ENCODE measurements at regions not wholly inside any gene's neighbourhood (a gene's known extent, or its start where the extent isn't known, plus 50 kb on each side); places are given as distances from the start of the nearest gene placed in this dataset.
"Not testable (repeated sequence)": the region's sequence is repeated elsewhere in the genome, so short reads cannot be mapped to it uniquely, and the experiment has no call there.

DNA sequence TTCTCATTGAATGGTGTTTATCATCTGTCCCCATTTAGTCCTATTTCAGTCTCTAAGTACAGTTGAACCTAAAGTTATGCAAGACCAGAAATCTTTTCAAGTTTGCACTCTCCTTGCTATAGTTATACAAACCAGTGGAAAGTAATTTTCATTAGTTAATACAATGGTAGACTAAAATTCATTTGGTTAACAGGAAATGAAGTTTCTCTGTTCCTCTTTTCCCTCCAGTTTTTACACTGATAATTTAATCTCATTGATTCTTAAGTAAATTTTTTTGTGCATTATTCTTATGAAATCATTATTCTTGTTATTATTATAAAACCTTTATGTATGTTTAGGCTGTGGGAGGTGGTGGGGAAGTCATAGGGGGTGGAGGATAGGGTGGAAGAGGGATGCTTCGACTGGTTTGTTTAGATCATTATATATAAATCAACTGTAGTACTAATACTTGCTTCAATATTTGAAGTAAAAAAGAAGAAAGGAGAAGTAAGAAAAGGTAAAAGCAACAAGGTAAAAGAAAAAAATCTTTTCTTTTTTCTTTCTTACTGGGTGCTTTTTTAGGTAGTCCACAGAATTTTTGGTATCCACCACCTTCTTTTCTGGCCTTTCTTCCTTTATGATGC lies 104.1 kb downstream of the GPR85 start:
- DNase-seq (ENCODE audit: low read depth in 3 of 3), result no peak

DNA sequence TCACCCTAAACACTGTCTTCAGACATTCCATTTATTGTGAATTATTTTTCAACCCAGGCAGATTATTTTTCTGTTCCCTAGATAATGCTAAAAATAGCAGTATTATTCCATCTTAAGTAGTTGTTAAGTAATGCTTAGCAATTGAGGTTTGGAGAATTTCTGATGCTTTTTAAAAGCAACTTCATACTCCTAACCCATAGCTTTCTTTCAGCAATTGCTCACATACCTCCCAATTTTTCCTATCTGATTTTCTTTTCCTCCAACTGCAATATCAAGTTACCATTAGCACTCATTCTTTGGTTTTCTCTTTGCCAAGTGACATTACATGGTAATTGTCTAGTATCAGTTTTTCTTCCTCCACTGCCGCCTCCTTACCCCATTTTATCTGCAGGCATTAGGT lies 104.7 kb downstream of the GPR85 start:
- DNase-seq (ENCODE audit: low read depth in 3 of 3), result no peak

DNA sequence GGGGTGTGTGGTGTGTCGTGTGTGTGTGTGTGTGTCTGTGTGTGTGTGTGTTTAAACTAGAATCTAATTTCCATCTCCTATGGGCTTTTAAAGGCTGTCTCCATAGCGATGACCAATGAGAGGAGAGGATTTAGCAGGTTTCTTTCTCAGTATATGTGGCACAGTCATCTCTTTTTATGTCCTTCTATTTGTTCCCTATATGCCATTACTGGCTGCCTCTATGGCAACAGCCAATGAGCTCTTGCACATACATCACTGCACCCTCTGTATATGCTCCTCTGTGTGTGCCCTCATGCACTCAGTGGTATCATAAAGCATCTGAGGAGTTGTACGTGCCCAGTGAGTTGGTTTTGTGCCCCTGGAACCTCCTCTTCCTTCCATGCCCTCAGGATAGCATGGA lies 107.6 kb downstream of the GPR85 start:
- not testable (repeated sequence) for DNase-seq (ENCODE audit: low read depth in 3 of 3)

DNA sequence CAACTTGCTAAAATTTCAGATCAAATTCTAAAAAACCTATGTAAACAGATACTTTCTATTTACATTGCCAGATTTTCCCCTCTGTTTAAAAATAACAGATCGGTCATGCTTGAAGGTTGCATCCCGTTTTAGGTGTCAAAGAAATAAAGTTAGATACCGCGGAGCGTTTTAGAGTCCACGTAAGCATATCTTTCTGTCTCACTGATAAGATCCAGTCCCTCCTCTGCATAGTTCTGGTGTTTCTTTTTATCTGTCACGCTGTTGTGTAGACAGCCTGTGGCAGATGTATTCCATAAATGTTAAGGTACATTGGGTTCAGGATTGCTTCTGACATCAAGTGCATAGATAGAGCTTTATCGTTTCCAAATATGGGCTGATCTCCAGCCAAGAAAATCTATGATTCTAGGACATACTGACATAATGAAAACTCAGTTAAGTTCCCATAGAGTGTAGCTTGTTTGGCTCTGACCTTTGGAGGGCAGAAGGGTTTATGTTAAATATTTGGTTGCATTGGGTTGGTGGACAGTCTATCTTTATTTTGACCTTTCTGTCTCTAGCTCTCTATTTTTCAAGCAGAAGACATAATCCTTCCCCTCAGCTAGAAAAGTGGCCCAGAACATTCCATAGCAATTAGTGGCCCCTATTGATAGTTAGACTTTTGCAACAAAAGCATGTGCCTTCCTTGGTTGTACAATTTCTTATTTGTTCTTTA lies 109.2 kb downstream of the GPR85 start:
- not testable (repeated sequence) for DNase-seq (ENCODE audit: low read depth in 3 of 3)

DNA sequence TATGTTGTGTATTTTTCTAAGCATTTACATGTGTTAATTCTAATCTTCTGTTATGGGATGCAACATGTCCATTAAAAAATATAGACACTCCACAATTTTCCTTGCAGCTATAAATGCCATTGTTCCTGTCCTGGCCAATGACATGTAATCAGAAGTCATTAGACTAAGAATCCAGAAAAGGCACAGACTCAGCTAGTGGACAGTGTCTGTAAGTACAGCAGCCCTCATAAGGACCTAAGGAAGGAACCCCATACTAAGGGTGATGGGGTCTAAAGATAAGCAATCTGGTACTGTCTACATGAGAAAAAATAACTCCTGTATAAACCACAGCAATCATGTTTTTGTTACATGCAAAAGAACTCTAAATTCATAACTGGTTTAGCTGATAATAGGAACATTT lies 115.9 kb downstream of the GPR85 start:
- DNase-seq (ENCODE audit: low read depth in 3 of 3), result no peak

DNA sequence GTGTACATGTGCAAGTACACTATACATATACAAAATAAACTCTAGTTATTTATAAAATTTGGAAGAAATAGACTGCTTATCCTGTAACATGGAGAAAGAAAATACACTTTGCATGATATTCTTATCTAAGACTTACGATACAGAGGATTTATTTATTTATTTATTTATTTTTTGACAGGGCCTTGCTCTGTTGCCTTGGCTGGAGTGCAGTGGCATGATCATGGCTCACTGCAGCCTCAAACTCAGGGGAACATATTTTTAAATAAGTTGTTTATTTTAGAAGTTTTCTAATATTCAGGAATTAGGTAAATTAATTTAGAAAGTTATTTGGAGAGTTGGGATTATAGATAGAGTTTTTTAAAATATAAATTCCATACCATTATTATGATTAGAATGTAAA lies 116.7 kb downstream of the GPR85 start:
- DNase-seq (ENCODE audit: low read depth in 3 of 3), result no peak

DNA sequence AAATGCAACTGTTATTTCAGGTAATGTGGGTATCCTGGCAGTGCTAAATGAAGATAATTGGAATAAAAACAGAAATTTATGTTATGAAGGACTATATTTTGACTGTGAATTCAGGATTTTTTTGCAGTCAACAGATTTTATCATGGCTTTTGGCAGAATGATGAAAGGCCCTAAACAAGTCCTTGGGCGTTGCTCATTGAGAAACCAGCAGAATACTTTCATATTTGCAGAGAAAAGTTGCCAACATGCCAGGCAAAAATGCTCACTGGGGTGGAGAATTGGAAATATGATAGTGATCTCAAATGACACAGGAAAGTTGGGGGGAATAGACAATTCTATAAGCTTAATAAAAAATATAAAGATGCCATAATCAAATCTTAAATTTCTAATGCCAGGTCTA lies 121.1 kb downstream of the GPR85 start:
- DNase-seq (ENCODE audit: low read depth in 3 of 3), result no peak

DNA sequence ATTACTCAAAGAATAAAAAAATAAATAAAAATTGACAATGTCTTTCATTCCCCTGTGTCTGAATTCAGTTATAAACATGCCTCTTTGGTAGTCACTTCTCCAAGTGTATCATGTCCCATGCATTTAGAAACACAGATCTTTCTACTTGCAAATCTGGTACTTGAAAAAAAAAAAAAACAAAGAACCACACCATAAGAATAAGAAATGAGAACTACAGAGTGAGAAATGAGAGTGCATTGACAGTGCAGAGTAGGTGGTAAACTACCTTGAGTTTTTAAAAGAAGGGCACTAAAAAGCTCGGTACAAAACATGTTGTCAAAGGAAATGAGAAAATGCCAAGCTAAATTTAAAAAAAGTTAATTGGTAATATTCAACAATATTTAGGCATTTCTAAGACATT lies 123.0 kb downstream of the GPR85 start:
- DNase-seq (ENCODE audit: low read depth in 3 of 3), result no peak

DNA sequence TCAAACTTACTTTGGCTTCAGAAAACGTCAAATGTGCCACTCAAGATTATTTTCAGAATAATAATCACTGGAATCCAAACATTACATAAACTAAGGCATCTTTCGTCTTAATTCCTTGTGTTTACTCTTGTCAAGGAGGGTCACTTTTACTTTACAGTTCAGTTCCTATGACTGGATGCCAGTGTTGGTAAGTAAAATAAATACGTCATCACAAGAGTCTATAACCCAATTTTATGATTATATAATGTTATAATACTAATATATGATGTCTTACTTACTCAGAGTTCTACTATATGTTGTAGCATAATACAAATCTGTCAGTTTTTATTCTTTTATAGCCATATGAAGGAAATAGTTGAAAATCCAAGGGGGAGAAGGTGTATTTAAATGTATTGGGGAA lies 123.8 kb downstream of the GPR85 start:
- DNase-seq (ENCODE audit: low read depth in 3 of 3), result no peak

DNA sequence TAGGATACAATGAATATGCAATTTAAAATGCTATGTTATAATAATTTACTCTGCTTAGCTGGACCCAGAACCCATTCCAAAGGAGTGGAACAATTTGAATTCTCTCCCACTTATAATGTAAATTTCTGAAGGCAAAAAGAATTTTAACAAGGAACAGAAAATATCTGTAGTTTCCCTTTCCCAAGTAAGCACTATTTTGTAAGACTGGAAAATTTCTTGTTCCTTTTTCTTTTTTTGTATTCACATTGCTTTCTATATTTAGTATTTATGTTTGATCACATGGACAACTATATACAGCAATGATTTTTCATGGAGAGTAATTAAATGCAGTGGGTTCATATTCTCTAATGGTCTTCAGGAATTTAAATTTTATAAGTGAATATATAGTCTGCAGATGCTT lies 127.4 kb downstream of the GPR85 start:
- no peak for DNase-seq (ENCODE audit: low read depth in 3 of 3)

DNA sequence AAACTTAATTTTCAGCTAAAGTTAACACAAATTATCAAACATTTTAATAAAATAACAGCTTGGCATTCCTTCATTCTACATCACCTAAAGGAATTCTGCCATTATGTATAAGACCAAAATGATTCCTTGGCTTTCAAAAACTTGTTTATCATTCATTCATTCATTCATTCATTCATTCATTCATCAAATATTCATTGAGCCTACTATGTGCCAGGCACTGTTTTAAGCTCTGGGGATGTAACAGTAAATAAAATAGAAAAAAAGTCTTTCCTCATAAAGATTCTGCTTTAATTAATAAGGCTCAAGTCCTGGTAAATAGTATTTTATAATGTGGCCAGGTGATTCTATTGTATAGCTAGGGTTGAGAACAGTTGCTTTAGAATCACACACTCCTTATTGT lies 127.9 kb downstream of the GPR85 start:
- no peak for DNase-seq (ENCODE audit: low read depth in 3 of 3)

DNA sequence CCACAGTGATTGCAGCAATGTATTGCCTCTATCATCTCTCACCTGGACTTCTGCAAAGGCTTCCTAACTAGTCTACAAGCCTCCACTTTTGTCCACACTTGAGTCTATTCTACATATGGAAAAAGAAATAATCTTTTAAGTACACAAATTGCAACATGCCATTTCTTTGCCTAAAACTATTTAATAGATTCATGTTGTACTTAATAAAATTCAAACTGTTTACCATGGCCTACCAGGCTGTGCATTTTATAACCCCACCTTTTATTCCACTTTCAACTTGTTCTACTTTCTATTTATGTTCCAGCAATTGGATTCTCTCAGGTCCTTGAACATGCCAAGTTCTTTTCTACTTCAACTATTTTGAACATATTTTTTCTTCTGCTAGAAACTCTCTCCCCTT lies 128.7 kb downstream of the GPR85 start:
- no peak for DNase-seq (ENCODE audit: low read depth in 3 of 3)

DNA sequence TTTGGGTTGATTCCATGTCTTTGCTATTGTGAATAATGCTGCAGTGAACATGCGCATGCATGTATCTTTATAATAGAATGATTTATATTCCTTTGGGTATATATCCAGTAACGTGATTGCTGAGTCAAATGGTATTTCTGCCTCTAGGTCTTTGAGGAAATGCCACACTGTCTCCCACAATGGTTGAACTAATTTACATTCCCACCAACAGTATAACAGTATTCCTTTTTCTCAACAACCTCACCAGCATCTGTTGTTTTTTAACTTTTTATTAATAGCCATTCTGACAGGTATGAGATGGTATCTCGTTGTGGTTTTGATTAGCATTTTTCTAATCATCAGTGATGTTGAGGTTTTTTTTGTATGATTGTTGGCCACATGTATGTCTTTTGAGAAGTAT lies 133.6 kb downstream of the GPR85 start:
- not testable (repeated sequence) for DNase-seq (ENCODE audit: low read depth in 3 of 3)

DNA sequence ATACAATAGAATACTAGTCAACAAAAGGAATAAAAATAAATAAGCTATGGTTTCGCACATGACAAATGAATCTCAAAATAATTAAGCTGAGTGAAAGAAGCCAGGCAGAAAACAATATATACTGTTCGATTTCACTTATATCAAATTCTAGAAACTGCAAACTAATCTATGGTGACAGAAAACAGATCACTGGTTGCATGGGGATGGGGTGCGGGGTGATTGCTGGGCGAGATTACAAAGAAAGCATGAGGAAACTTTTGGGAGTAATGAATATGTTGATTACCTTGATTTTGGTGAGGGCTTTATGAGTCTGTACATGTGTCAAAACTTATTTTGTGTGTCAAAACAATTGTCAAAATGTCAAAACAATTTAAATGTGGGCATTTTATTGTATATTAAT lies 135.6 kb downstream of the GPR85 start:
- no peak for DNase-seq (ENCODE audit: low read depth in 3 of 3)

DNA sequence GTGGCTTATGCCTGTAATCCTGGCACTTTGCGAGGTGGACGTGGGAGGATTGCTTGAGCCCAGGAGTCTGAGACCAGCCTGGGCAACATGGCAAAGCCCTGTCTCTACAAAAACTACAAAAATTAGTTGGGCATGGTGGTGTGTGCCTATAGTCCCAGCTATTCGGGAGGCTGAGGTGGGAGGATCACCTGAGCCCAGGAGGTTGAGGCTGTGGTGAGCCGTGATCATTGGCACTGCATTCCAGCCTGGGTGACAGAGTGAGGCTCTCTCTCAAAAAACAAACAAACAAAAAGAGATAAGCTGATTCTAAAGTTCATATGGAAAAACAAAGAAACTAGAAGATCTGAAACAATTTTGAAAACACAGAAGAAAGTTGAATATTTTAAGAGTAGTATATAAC lies 136.9 kb downstream of the GPR85 start:
- DNase-seq (ENCODE audit: low read depth in 3 of 3), result not testable (repeated sequence)

DNA sequence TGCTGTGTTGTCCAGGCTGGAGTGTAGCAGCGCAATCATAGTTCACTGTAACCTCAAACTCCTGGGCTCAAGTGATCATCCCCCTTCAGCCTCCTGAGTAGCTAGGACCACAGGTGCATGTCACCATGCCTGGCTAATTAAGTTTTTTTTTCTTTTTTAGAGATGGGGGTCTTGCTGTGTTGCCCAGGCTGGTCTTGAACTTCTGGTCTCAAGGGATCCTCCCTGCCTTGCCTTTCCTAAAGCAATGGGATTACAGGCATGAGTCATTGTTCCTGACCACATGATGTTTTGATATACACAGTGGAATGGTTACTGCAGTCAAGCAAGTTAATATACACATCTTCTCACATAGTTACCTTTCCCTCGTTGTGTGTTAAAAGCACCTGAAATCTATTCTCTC lies 140.3 kb downstream of the GPR85 start:
- no peak for DNase-seq (ENCODE audit: low read depth in 3 of 3)

DNA sequence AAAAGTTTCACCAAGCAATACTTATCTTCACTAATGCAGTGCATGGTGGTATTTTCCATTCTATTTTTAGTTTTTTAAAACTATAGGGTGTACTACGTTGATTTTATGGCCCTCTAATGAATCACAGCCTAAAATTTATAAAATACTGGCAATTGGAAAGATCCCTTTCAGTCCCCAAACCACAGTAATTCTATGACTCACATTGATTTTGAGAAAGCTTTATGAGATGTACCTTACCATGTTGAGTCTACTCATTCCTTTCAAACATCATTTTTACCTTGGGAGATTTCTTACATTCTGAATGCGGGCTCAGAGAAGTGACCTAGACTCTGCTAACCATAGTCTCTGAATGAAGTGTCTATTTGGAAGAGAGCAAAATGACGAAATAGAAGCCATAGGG lies 141.6 kb downstream of the GPR85 start:
- no peak for DNase-seq (ENCODE audit: low read depth in 3 of 3)

DNA sequence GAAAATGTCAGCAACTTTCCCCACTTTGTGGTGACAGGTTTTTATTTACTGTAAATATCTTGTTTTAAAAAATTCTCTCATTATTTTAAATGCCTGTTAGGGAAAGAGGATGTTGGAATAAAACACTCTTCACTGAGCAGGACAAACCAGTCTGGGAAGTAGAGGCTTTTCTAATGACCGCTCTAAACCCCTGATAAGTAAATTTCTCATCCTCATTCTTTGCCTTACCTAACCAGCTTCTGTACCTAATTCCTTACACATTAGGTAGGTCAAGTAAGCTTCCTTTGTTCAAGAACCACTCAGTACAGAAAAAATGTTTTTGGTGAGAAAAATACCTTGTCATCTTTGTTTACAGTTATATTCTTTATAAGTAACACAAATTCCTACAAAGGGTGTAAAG lies 143.6 kb downstream of the GPR85 start:
- no peak for DNase-seq (ENCODE audit: low read depth in 3 of 3)

DNA sequence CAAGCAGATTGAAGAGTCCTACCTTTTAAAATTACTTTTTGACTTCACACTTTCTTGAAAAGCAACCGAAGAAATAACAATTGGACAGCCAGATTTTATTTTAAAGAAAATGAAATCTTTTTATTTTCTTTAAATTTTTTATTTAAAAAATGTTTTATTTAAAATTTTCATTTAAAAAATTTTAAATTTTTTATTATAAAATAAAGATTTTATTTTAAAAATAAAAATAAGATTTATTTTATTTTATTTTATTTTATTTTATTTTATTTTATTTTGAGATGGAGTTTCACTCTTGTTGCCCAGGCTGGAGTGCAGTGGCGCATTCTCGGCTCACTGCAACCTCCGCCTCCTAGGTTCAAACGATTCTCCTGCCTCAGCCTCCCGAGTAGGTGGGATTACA lies 144.5 kb downstream of the GPR85 start:
- not testable (repeated sequence) for DNase-seq (ENCODE audit: low read depth in 3 of 3)

DNA sequence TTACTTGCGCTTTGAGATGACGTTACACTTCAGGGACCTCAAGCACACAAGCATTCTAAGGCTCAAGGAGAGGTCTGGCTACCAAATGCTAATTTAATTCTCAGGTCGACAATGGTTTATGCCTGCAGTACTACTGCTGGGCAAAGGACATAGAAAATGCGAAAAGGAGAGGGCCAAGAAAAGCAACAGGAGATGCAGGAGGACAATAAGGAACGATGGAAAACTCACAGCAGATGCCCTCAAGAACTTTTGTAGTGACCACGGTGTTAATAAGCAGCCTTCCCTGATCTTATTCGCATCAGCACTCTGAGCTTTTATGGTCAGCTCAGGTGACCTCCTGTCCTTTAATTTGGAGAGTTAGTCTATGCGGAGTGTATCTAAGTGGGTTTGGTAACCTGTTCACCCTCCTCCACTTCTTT lies 146.3 kb downstream of the GPR85 start:
- no peak for DNase-seq (ENCODE audit: low read depth in 3 of 3)

DNA sequence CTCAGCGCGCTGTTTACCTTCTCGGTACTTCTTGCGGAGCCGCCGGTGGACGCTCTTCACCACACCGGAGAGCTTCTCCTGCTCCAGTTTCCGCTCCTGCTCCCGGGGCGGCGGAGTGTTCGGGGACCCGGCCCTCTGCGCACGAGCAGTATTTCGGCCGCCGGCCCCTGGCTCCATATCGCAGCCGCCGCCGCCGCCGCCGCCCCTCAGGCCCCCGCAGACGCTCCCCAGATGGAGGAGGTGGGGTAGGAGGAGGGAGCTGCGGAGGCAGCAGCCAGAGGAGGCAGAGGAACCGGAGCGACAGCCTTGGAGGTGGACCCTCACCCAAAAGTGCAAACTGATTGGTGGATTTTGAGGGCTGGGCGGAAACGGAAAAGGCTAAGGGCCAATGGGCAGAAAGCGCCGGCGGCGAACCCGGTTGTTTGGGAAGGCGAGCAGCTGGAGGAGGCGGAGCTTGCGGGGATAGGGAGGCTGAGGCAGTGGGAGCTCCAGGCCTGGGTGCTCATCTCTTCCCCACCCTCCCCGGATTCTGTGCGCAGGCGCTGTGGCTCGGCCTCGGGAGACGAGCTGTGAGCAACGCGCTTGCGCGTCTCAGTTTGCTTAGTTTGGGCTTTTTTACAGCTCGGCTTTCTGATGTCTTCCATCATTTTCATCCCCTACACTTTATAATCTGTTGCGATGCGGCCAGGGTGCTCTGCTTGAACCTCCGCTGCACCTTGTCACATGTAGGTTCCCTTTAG lies 146.9 kb downstream of the GPR85 start:
- DNase-seq (ENCODE audit: low read depth in 3 of 3), result peak; percentile 97 to 98 (median 97)

DNA sequence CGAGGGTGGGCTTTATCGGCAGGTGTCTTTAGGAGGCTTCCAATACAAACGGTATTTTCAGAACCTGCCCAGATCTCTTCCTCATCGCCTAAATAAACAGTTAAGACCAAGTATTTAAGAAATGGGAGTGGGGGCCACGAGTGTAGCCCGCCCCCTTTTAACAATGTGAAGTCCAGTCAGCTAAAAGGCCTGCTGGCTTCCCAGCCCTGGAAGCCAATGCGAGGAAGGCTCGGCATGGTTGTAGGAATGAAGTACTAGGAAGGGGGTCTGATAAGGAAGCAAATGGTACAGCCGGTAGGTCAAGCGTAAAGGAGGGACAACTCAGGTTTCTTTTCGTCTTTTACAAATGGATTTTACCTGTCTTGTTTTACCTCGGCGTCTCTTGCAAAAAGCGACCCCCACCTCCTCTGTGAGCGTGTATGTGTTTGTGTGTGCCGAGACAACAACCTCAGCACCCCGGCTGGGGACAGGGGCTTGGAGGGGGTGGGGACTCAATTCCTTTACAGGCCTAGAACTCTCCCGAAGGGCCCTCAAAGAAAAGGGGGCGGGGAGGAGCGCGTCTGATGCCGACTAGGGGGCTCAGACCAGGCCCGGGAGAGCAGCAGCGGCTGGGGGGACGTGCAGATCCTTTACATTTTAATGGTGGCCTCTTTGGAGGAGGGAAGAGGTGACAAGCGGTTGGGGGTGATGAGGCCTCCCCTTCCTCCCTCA lies 147.6 kb downstream of the GPR85 start:
- DNase-seq (ENCODE audit: low read depth in 3 of 3), result peak; percentile 2 to 17 (median 10)
